ENCODE measurements at regions not wholly inside any gene's neighbourhood (a gene's known extent, or its start where the extent isn't known, plus 50 kb on each side); places are given as distances from the start of the nearest gene placed in this dataset.
A peak's percentile ranks its signal among the peaks of the same experiment; 100 is the strongest.

- H3K27ac Mint-ChIP-seq (ENCODE audit: low read depth, unreplicated experiment): no peak overlapping the region
- ChIA-PET CTCF (interaction anchor here (0.6 kb wide), 1 partner anchor 326 kb away, joined by 3 read pairs; no protein-coding TSS in a partner anchor), POLR2A (no interaction called here)
- no TSS peak for BruUV-seq (replicated peaks)
- H3K36me3 Mint-ChIP-seq (ENCODE audit: insufficient read depth, unreplicated experiment): peaks cover 7% of the 10 kb centered on the region
- peaks cover 19% of the 10 kb centered on the region for H3K4me1 Mint-ChIP-seq (ENCODE audit: insufficient read depth, unreplicated experiment)
- intact Hi-C loops (cut with micrococcal nuclease): no loop called here
- no peak for DNase-seq (ENCODE audit: unreplicated experiment)
- TF ChIP-seq CTCF (IDR thresholded peaks at IDR 0.05; ENCODE audit: unreplicated experiment): no peak
- no peaks in the 10 kb centered on the region for H3K27me3 Mint-ChIP-seq (ENCODE audit: insufficient read depth, unreplicated experiment)
- no peak overlapping the region for H3K4me3 Mint-ChIP-seq (ENCODE audit: unreplicated experiment)
- H3K9me3 Mint-ChIP-seq (ENCODE audit: unreplicated experiment): no peaks in the 10 kb centered on the region
Measured at GRCh38 chr15:81069909-81070308, 64.2 kb upstream of the CFAP161 start.

DNA sequence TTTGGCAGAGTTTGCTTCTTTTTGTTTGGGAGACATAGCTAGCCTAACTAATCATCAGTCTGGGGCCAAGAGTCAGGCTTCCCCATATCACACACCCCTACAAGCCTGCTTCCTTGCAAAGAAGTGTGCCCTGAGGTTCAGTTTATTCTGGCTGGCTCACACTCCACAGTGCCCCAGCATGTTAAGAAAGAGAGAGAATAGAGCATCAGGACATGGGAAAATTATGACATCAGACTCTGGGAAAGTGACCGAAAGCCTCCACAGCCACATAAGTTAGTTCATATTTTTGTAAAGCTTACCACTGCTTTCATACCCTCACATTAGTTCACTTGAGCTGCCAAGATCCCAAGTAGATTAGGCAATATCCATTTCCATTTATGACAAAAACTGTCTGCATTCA is 63.0 kb upstream of the CFAP161 start:
- no TSS peak for BruUV-seq (replicated peaks)
- POLR2A ChIA-PET: interaction anchor here (0.6 to 0.9 kb wide), 4 partner anchors 55 to 651 kb away, joined by 3 to 5 read pairs (median 4); no protein-coding TSS in a partner anchor
- DNase-seq (ENCODE audit: unreplicated experiment): peak; percentile 55
- Mint-ChIP-seq H3K4me3 (ENCODE audit: unreplicated experiment) (no peak overlapping the region), H3K27me3 (ENCODE audit: insufficient read depth, unreplicated experiment) (no peaks in the 10 kb centered on the region), H3K9me3 (ENCODE audit: unreplicated experiment) (peaks cover 2% of the 10 kb centered on the region), H3K4me1 (ENCODE audit: insufficient read depth, unreplicated experiment) (peaks cover 19% of the 10 kb centered on the region), H3K36me3 (ENCODE audit: insufficient read depth, unreplicated experiment) (peaks cover 7% of the 10 kb centered on the region), H3K27ac (ENCODE audit: low read depth, unreplicated experiment) (no peak overlapping the region)
- intact Hi-C loops (cut with micrococcal nuclease): no loop called here
- CTCF ChIA-PET: interaction anchor here (0.6 to 0.9 kb wide), 2 partner anchors 195 to 331 kb away, joined by 3 to 4 read pairs; no protein-coding TSS in a partner anchor
- TF ChIP-seq CTCF (IDR thresholded peaks at IDR 0.05; ENCODE audit: unreplicated experiment): no peak

DNA sequence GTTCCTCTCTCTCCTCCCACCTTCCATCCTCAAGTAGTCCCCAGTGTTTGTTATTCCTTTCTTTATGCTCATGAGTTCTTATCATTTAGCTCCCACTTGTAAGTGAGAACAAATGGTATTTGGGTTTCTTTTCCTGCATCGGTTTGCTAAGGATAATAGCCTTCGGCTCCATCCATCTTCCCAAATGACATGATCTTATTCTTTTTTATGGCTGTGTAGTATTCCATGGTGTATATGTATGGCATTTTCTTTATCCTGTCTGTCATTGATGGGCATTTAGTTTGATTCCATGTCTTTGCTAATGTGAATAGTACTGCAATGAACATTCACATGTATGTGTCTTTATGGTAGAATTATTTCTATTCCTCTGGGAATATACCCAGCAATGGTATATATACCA is 62.4 kb upstream of the CFAP161 start:
- POLR2A ChIA-PET: interaction anchor here (0.6 to 1.2 kb wide), 5 partner anchors 21 to 256 kb away, joined by 4 to 5 read pairs (median 4); no protein-coding TSS in a partner anchor
- CTCF ChIA-PET: interaction anchor here (0.9 kb wide), 1 partner anchor 194 kb away, joined by 3 read pairs; no protein-coding TSS in a partner anchor

DNA sequence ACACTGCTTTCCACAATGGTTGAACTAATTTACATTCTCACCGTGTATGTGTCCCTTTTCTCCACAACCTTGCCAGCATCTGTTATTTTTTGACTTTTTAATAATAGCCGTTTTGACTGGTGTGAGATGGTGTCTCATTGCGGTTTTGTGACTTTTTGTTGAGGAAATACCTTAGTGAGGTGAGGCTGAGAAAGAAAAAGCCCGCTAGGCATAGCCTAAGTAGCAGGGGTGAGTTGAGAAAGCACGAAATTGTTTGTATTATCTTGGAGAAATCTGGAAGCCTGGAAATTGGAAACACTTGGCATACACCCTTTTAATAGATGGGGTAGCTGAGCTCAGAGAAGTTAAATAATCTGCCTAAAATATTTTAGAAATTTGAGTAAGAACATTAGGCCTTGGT is 61.5 kb upstream of the CFAP161 start:
- POLR2A ChIA-PET: interaction anchor here (0.9 to 1.2 kb wide), 2 partner anchors 20 to 71 kb away, joined by 4 to 5 read pairs; no protein-coding TSS in a partner anchor
- Mint-ChIP-seq H3K4me1 (ENCODE audit: insufficient read depth, unreplicated experiment) (peaks cover 19% of the 10 kb centered on the region), H3K36me3 (ENCODE audit: insufficient read depth, unreplicated experiment) (peaks cover 7% of the 10 kb centered on the region), H3K27ac (ENCODE audit: low read depth, unreplicated experiment) (no peak overlapping the region), H3K27me3 (ENCODE audit: insufficient read depth, unreplicated experiment) (no peaks in the 10 kb centered on the region), H3K9me3 (ENCODE audit: unreplicated experiment) (peaks cover 9% of the 10 kb centered on the region), H3K4me3 (ENCODE audit: unreplicated experiment) (no peak overlapping the region)
- no peak for TF ChIP-seq CTCF (IDR thresholded peaks at IDR 0.05; ENCODE audit: unreplicated experiment)
- peak; percentile 57 for DNase-seq (ENCODE audit: unreplicated experiment)
- intact Hi-C loops (cut with micrococcal nuclease): no loop called here
- CTCF ChIA-PET: interaction anchor here (1.0 kb wide), 1 partner anchor 194 kb away, joined by 3 read pairs; no protein-coding TSS in a partner anchor
- BruUV-seq (replicated peaks): no TSS peak

More for the DNA sequence above, 62.4 kb upstream of the CFAP161 start:
- H3K4me1 Mint-ChIP-seq (ENCODE audit: insufficient read depth, unreplicated experiment): peaks cover 19% of the 10 kb centered on the region
- no peak overlapping the region for H3K27ac Mint-ChIP-seq (ENCODE audit: low read depth, unreplicated experiment)
- no peak for TF ChIP-seq CTCF (IDR thresholded peaks at IDR 0.05; ENCODE audit: unreplicated experiment)
- intact Hi-C loops (cut with micrococcal nuclease): no loop called here
- H3K36me3 Mint-ChIP-seq (ENCODE audit: insufficient read depth, unreplicated experiment): peaks cover 7% of the 10 kb centered on the region
- peaks cover 8% of the 10 kb centered on the region for H3K9me3 Mint-ChIP-seq (ENCODE audit: unreplicated experiment)
- DNase-seq (ENCODE audit: unreplicated experiment): no peak
- no peak overlapping the region for H3K4me3 Mint-ChIP-seq (ENCODE audit: unreplicated experiment)
- no TSS peak for BruUV-seq (replicated peaks)
- no peaks in the 10 kb centered on the region for H3K27me3 Mint-ChIP-seq (ENCODE audit: insufficient read depth, unreplicated experiment)
